Hepatocyte (in vitro differentiated cells): ENCODE measurements at regions not wholly inside any gene's neighbourhood (a gene's known extent, or its start where the extent isn't known, plus 50 kb on each side); places are given as distances from the start of the nearest gene placed in this dataset.
A peak's percentile ranks its signal among the peaks of the same experiment; 100 is the strongest.

Experiments
- DNase-seq: peaks from one replicate; pipeline ENCODE4 v3.0.0-alpha.2; 2016; ENCODE audit warnings: low spot score
- H2AFZ ChIP-seq: fragments of 200-600 bp; sonication (generic); 2 replicates; pipeline ENCODE4 v1.6.0; 2016; ENCODE audit warnings: antibody characterized with exemption, mild to moderate bottlenecking
- H3K27ac ChIP-seq: fragments of 200-600 bp; sonication (generic); 2 replicates; pipeline ENCODE4 v1.5.1; 2016; ENCODE audit warnings: mild to moderate bottlenecking
- H3K27me3 ChIP-seq: fragments of 200-600 bp; sonication (generic); 2 replicates; pipeline ENCODE4 v1.6.1; 2016
- H3K36me3 ChIP-seq: fragments of 200-600 bp; sonication (generic); replicated peaks from 2 replicates; pipeline ENCODE4 v1.5.1; 2016; ENCODE audit warnings: low read depth; ENCODE audit not compliant: insufficient read depth
- H3K4me1 ChIP-seq: fragments of 200-600 bp; sonication (generic); 2 replicates; pipeline ENCODE4 v1.5.1; 2016; ENCODE audit warnings: mild to moderate bottlenecking, moderate library complexity; ENCODE audit not compliant: insufficient read depth
- H3K4me2 ChIP-seq: fragments of 200-600 bp; sonication (generic); 2 replicates; pipeline ENCODE4 v1.6.0; 2016
- H3K4me3 ChIP-seq: fragments of 200-600 bp; sonication (generic); 2 replicates; pipeline ENCODE4 v1.5.1; 2016; ENCODE audit warnings: mild to moderate bottlenecking
- H3K79me2 ChIP-seq: fragments of 200-600 bp; sonication (generic); 2 replicates; pipeline ENCODE4 v1.6.0; 2017; ENCODE audit warnings: mild to moderate bottlenecking
- H3K9me2 ChIP-seq: fragments of 200-600 bp; sonication (generic); replicated peaks from 2 replicates; pipeline ENCODE4 v1.6.0; 2017; ENCODE audit warnings: mild to moderate bottlenecking; ENCODE audit not compliant: insufficient read depth
- H3K9me3 ChIP-seq: fragments of 200-600 bp; sonication (generic); 2 replicates; pipeline ENCODE4 v1.5.1; 2016; ENCODE audit warnings: low read depth, mild to moderate bottlenecking
- H4K20me1 ChIP-seq: fragments of 200-600 bp; sonication (generic); 2 replicates; pipeline ENCODE4 v1.6.0; 2016; ENCODE audit warnings: mild to moderate bottlenecking; ENCODE audit not compliant: insufficient read depth, poor library complexity, severe bottlenecking
- CTCF ChIP-seq: fragments of 200-600 bp; sonication (generic); IDR thresholded peaks from 2 replicates; pipeline ENCODE4 v1.5.1; 2016; ENCODE audit warnings: antibody characterized with exemption, mild to moderate bottlenecking; ENCODE audit not compliant: poor library complexity
- EZH2 ChIP-seq: fragments of 200-600 bp; sonication (generic); IDR thresholded peaks from 2 replicates; pipeline ENCODE4 v1.6.1; 2016; ENCODE audit warnings: antibody characterized with exemption, mild to moderate bottlenecking, borderline replicate concordance
- EZH2phosphoT487 ChIP-seq: fragments of 200-600 bp; sonication (generic); IDR thresholded peaks from one replicate; pipeline ENCODE4 v1.6.1; 2018; ENCODE audit warnings: antibody characterized with exemption, mild to moderate bottlenecking, low read depth, moderate library complexity; ENCODE audit not compliant: unreplicated experiment, severe bottlenecking
- WGBS: methylation state at CpG from one replicate; pipeline ENCODE4 v1.1.6; 2016; ENCODE audit warnings: low lambda C conversion rate; ENCODE audit errors: missing lambda C conversion rate; 5-methylcytosine and 5-hydroxymethylcytosine counted together

- H3K4me3 ChIP-seq = no peak overlapping the region
- H2AFZ ChIP-seq = no peak overlapping the region
- H3K4me1 ChIP-seq = peaks cover 4% of the 10 kb centered on the region
- H3K27ac ChIP-seq = peak overlapping the region; percentile 64
- WGBS = 53% methylated on average over 5 of the region's 5 CpGs
- no peaks in the 10 kb centered on the region for H4K20me1 ChIP-seq
- H3K4me2 ChIP-seq = no peak overlapping the region
- H3K36me3 ChIP-seq = no peaks in the 10 kb centered on the region
- DNase-seq = no peak
- TF ChIP-seq CTCF (no peak), EZH2 (no peak), EZH2phosphoT487 (no peak)
- H3K9me3 ChIP-seq = no peaks in the 10 kb centered on the region
- no peaks in the 10 kb centered on the region for H3K79me2 ChIP-seq
- no peaks in the 10 kb centered on the region for H3K9me2 ChIP-seq
- peaks cover 3% of the 10 kb centered on the region for H3K27me3 ChIP-seq
Observed at GRCh38 chr10:113493882-113494301, 59.0 kb upstream of the HABP2 start.

GRCh38 chr10:113494761-113495160, 58.1 kb upstream of the HABP2 start:
- 82% methylated on average over 7 of the region's 7 CpGs for WGBS
- Histone ChIP-seq H3K27me3 (no peaks in the 10 kb centered on the region), H3K36me3 (no peaks in the 10 kb centered on the region), H3K79me2 (no peaks in the 10 kb centered on the region), H3K4me3 (no peak overlapping the region), H3K9me3 (no peaks in the 10 kb centered on the region), H3K4me1 (peaks cover 7% of the 10 kb centered on the region), H4K20me1 (no peaks in the 10 kb centered on the region), H3K4me2 (no peak overlapping the region), H3K9me2 (no peaks in the 10 kb centered on the region), H3K27ac (peak overlapping the region; percentile 64), H2AFZ (no peak overlapping the region)
- no peak for TF ChIP-seq EZH2
- TF ChIP-seq EZH2phosphoT487 = no peak
- TF ChIP-seq CTCF = no peak
- no peak for DNase-seq

GRCh38 chr10:113495553-113495952, 57.3 kb upstream of the HABP2 start:
- Histone ChIP-seq H3K36me3 (no peaks in the 10 kb centered on the region), H3K4me3 (no peak overlapping the region), H3K9me2 (no peaks in the 10 kb centered on the region), H3K79me2 (no peaks in the 10 kb centered on the region), H3K9me3 (no peaks in the 10 kb centered on the region), H2AFZ (no peak overlapping the region), H3K4me1 (peaks cover 7% of the 10 kb centered on the region), H3K27me3 (no peaks in the 10 kb centered on the region), H3K27ac (no peak overlapping the region), H4K20me1 (no peaks in the 10 kb centered on the region), H3K4me2 (no peak overlapping the region)
- no peak for DNase-seq
- TF ChIP-seq EZH2 (no peak), EZH2phosphoT487 (no peak), CTCF (no peak)
- 90% methylated on average over 8 of the region's 8 CpGs for WGBS
